Choroid plexus epithelial cell (primary cell): ENCODE measurements at regions not wholly inside any gene's neighbourhood (a gene's known extent, or its start where the extent isn't known, plus 50 kb on each side); places are given as distances from the start of the nearest gene placed in this dataset.

Experiments
- DNase-seq: peaks from one replicate; pipeline ENCODE4 v3.0.0-alpha.2; 2010; ENCODE audit warnings: low read depth
- H3K4me3 ChIP-seq: 2 replicates; pipeline ENCODE4 v1.5.1; 2011; ENCODE audit warnings: low read depth, mild to moderate bottlenecking, control low read depth, low read length, moderate library complexity
- TF ChIP-seq, protein P1 (sequence below): conservative IDR thresholded peaks from 2 replicates; pipeline ENCODE4 v1.5.1; 2011; ENCODE audit warnings: low read depth, mild to moderate bottlenecking, control low read depth, inconsistent platforms, low read length, moderate library complexity

DNA sequence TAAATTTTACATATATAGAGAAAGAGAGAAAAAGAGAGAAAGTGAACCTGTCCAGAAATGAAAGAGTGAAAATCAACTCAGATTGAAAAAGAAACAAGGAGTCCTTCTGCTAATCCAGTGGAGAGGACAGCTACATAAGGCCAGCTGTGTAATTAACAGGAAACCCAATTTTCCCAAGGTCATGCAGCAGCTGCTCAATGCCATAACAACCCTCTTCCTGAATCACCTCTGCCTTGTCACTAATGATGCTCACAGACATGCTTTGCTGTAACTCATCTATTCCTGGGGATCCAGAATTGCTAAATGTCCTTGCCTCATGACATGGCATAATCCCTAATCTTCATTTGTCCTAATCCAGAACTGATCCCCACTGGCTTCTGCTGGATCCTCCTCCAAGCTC is 288.6 kb downstream of the NEBL start:
- TF ChIP-seq, protein P1, sequence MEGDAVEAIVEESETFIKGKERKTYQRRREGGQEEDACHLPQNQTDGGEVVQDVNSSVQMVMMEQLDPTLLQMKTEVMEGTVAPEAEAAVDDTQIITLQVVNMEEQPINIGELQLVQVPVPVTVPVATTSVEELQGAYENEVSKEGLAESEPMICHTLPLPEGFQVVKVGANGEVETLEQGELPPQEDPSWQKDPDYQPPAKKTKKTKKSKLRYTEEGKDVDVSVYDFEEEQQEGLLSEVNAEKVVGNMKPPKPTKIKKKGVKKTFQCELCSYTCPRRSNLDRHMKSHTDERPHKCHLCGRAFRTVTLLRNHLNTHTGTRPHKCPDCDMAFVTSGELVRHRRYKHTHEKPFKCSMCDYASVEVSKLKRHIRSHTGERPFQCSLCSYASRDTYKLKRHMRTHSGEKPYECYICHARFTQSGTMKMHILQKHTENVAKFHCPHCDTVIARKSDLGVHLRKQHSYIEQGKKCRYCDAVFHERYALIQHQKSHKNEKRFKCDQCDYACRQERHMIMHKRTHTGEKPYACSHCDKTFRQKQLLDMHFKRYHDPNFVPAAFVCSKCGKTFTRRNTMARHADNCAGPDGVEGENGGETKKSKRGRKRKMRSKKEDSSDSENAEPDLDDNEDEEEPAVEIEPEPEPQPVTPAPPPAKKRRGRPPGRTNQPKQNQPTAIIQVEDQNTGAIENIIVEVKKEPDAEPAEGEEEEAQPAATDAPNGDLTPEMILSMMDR = no peak
- DNase-seq = no peak
- no peak overlapping the region for H3K4me3 ChIP-seq

DNA sequence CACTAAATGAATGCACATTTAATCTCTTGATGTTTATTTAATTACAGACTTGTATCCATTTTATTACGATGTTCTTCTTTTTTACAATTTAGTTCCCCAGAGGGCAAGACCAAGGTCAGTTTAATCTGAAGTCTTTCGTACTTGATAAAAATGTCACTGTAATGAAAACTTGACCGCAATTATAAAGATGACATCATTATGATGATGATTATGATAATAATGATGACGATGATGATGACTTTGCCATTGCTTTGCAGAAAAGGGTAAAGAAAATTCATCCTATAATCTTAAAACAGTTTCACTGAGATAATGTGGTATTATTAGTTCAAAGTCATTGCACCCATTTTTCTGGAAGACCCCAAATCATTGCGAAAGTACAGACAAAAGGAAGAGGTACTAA is 290.1 kb downstream of the NEBL start:
- H3K4me3 ChIP-seq = no peak overlapping the region
- TF ChIP-seq, protein P1 = no peak
- DNase-seq = no peak

DNA sequence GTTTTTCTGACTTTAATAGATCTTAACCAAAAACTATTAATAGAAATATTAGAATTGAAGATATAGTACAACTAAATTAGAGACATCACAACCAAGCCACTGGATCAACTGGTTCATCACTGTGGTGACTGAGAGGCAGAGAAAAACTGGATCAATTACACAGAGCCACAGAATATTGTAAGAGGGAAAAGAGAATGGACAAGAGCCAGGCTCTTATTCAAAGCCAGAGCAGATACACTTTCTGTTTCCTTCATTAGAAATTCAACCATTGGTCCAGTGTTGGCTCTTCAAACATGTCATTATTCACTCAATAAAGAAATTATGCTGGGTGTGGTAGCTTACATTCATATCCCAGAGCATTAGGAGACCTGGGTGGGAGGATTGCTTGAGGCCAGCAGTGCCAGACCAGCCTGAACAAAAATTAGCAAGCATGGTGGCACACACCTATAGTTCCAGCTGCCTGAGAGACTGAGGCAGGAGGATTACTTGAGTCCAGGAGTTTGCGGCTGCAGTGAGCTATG is 295.1 kb downstream of the NEBL start:
- DNase-seq = no peak

DNA sequence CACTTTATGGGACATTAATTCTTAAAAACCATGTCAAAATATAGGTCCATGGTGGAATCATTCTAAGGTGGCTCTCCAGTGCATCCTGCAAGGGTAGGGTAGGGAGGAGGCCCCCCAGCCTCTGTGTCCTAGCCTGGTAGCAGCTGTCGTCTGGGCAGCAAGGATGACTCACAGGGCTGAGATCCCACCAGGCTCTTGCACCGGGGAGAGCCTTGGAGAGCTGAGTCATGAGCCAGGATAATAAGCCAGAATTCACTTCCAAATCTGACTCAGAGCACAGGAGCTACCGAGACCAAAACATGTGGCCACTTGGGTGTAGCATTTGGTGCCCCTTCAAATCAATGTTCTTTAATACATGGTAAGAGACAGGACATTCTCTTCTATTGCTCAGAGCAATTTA is 298.5 kb downstream of the NEBL start:
- no peak overlapping the region for H3K4me3 ChIP-seq
- TF ChIP-seq, protein P1 = no peak
- peak; percentile 86 for DNase-seq

More for the DNA sequence above, 295.1 kb downstream of the NEBL start:
- no peak overlapping the region for H3K4me3 ChIP-seq
- TF ChIP-seq, protein P1 = no peak

DNA sequence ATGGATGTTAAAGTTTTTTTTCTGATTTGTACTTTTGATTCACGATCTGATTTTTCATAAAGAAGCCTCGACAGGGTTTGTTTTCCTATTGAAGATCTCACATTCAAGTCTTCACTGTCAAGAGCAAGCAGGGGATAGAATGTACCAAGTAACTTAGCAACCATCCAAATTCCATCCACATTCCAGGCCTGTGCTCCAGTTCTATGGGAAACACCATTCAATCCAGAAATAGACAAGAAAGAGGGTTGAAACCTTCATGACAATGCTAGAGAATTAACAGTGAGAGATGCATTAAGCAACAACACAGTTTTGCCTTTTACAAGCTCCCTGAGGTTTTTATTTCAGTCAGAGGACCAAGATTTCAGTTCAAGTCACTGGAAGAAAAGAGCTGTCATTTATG is 300.2 kb downstream of the NEBL start:
- TF ChIP-seq, protein P1 = no peak
- peak; percentile 60 for DNase-seq
- H3K4me3 ChIP-seq = no peak overlapping the region

DNA sequence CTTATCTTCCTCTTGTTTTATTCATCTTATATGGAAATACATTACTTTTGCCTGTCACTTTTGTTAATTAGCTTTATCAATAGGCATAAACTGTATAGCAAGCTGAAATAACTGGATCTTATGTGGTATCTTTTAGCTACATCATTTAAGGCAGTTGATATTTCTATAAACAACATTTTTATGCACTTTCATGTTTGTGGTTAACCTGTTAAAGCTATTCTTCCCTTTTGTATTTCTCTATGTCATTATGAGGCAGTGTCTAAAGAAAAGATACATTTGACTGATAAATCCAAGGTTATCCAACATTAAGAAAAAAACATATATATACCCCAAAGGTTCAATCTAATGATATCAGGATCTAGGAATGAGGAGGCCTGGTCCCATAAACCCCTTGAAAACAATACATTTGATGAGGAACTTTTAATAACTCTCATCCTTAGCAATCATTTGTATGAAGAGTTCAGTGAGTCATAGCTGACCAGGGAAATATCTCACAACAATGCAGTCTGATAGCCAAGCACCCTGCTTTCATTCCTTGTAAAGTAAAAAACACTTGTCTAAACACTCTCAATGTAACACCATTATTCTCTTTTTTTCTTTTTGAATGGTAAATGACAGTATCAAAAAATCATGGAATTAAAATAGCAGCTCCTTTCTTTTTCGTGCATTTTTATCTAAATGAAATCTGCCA is 300.9 kb downstream of the NEBL start:
- no peak overlapping the region for H3K4me3 ChIP-seq

More for the DNA sequence above, 300.9 kb downstream of the NEBL start:
- peak; percentile 61 for DNase-seq
- TF ChIP-seq, protein P1 = no peak
